KMS-11 (cell line): ENCODE measurements at regions not wholly inside any gene's neighbourhood (a gene's known extent, or its start where the extent isn't known, plus 50 kb on each side); places are given as distances from the start of the nearest gene placed in this dataset.

Experiments used
- H2AFZ ChIP-seq: fragments of 200-600 bp; sonication (generic); 2 replicates; pipeline ENCODE4 v1.6.1; 2016; ENCODE audit warnings: antibody characterized with exemption, mixed run types, low read depth
- H3K27ac ChIP-seq: fragments of 200-600 bp; sonication (generic); 2 replicates; pipeline ENCODE4 v1.6.1; 2016; ENCODE audit warnings: mild to moderate bottlenecking, mixed run types
- H3K27me3 ChIP-seq: fragments of 200-600 bp; sonication (generic); 2 replicates; pipeline ENCODE4 v1.6.1; 2017; ENCODE audit warnings: mild to moderate bottlenecking, low read depth, mixed run types, moderate library complexity; ENCODE audit not compliant: insufficient read depth
- H3K36me3 ChIP-seq: fragments of 200-600 bp; sonication (generic); 2 replicates; pipeline ENCODE4 v1.6.1; 2017; ENCODE audit warnings: mild to moderate bottlenecking, mixed run types; ENCODE audit not compliant: insufficient read depth
- H3K4me1 ChIP-seq: fragments of 200-600 bp; sonication (generic); 2 replicates; pipeline ENCODE4 v1.6.1; 2016; ENCODE audit warnings: mild to moderate bottlenecking, low read depth, mixed run types; ENCODE audit not compliant: poor library complexity, severe bottlenecking
- H3K4me2 ChIP-seq: fragments of 200-600 bp; sonication (generic); 2 replicates; pipeline ENCODE4 v1.7.0; 2016; ENCODE audit warnings: mild to moderate bottlenecking, mixed run types
- H3K4me3 ChIP-seq: fragments of 200-600 bp; sonication (generic); IDR thresholded peaks from 2 replicates; pipeline ENCODE4 v1.6.1; 2017; ENCODE audit warnings: low read depth, low read length, mixed read lengths; ENCODE audit not compliant: insufficient read depth
- H3K79me2 ChIP-seq: fragments of 200-600 bp; sonication (generic); 2 replicates; pipeline ENCODE4 v1.6.1; 2016; ENCODE audit warnings: low read depth, mixed run types; ENCODE audit not compliant: insufficient read depth
- H3K9ac ChIP-seq: fragments of 200-600 bp; sonication (generic); 2 replicates; pipeline ENCODE4 v1.6.1; 2016; ENCODE audit warnings: mild to moderate bottlenecking, mixed run types
- H4K20me1 ChIP-seq: fragments of 200-600 bp; sonication (generic); 2 replicates; pipeline ENCODE4 v1.6.1; 2016; ENCODE audit warnings: mild to moderate bottlenecking, mixed run types; ENCODE audit not compliant: insufficient read depth
- TF ChIP-seq, protein P1 (sequence below): fragments of 200-600 bp; sonication (generic); conservative IDR thresholded peaks from 2 replicates; pipeline ENCODE4 v1.6.1; 2017; ENCODE audit warnings: low read depth, mild to moderate bottlenecking, antibody characterized with exemption, low read length, moderate library complexity, mixed read lengths

DNA sequence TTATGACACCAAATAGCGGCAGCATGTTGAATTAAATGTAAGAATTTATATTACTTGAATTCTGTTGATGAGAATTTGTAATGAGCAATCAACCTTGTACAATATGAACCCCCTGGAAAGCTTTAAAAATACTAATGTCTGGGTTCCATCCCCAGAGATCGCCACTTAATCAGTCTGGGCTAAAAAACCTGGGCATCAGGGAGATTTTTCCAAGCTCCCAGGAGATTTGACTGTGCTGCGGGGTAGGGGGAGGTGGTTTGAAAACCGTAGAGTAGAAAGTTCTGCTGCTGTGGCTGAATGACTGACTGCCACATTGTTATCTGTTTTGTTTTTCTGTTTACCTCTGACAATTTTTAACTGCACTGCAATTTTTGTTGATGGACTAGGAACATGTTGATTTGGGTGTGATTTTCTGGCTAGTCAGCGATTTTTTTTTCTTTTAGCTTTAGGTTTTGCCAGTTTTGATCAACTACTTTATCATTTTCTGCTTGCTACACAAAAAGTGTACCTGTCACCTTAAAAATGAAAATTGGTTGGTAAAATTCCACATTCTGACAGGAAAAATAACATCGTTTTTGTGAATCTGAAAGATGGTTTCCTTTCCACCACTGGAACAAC, 79.3 kb downstream of the PCTP start:
- TF ChIP-seq, protein P1, sequence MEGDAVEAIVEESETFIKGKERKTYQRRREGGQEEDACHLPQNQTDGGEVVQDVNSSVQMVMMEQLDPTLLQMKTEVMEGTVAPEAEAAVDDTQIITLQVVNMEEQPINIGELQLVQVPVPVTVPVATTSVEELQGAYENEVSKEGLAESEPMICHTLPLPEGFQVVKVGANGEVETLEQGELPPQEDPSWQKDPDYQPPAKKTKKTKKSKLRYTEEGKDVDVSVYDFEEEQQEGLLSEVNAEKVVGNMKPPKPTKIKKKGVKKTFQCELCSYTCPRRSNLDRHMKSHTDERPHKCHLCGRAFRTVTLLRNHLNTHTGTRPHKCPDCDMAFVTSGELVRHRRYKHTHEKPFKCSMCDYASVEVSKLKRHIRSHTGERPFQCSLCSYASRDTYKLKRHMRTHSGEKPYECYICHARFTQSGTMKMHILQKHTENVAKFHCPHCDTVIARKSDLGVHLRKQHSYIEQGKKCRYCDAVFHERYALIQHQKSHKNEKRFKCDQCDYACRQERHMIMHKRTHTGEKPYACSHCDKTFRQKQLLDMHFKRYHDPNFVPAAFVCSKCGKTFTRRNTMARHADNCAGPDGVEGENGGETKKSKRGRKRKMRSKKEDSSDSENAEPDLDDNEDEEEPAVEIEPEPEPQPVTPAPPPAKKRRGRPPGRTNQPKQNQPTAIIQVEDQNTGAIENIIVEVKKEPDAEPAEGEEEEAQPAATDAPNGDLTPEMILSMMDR, result no peak
- Histone ChIP-seq H3K4me3 (no peak overlapping the region), H2AFZ (no peak overlapping the region)

DNA sequence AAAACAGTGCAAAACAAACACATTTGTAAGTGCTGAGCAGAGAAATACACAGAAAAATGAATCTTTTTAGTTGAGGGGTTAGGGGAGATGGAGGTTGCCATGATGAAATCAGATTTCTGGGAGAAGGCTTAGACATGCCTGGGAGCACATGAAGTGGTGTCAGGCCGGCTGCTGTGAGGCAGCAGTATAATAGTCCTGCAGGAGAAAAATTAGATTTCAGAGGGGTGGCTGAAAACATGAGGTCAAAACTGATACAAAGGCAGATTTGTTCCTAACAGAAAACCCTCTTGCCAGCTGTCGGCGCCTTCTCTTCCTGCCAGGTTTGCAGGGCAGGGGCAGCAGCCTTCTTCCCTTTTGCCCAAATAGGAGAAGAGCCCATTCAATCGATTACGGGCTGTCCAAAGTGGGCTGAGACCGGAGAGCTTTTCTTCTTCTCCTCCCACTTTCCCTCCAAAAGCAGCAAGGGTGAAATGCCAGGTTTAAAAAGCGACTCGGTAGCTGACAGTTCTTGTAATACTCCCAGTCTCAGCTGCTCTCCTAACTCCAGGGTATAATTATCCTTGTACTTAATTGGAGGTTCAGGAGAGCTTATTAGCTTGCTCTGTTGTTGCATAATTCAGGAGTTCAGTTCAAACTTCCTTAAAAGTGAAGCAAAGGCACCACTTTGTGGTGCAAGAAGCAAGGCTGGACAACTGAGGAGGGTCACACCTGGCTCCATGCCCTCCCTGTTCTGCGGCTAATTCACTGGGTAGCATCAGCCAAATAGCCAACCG, 80.0 kb downstream of the PCTP start:
- Histone ChIP-seq H2AFZ (no peak overlapping the region), H3K27ac (no peak overlapping the region), H4K20me1 (no peaks in the 10 kb centered on the region), H3K4me1 (no peaks in the 10 kb centered on the region), H3K36me3 (no peaks in the 10 kb centered on the region), H3K4me2 (no peak overlapping the region), H3K27me3 (no peaks in the 10 kb centered on the region), H3K9ac (no peak overlapping the region), H3K4me3 (no peak overlapping the region), H3K79me2 (no peaks in the 10 kb centered on the region)
- TF ChIP-seq, protein P1, result no peak

More for the DNA sequence above, 79.3 kb downstream of the PCTP start:
- Histone ChIP-seq H3K36me3 (no peaks in the 10 kb centered on the region), H3K4me2 (no peak overlapping the region), H3K9ac (no peak overlapping the region), H3K27ac (no peak overlapping the region), H4K20me1 (no peaks in the 10 kb centered on the region), H3K27me3 (no peaks in the 10 kb centered on the region), H3K79me2 (no peaks in the 10 kb centered on the region), H3K4me1 (no peaks in the 10 kb centered on the region)

DNA sequence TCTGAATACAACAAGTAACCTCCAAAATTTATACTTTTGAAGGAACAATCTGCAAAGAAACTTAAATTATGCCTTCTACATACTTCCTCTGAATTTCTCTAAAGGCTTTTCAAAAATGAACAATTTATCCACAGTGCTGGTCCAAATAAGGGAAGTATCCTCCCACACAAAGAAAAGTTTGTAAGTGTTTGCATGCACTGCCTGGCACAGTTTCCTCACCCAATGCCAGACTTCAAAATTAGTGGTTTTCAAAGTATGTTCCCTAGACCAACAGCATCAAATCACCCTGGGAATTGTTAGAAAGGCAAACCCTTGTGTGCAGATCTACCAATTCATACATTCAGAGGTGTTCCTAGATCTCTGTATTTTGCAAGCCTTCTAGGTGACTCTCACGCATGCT, 82.5 kb downstream of the PCTP start:
- Histone ChIP-seq H3K79me2 (no peaks in the 10 kb centered on the region), H3K27me3 (no peaks in the 10 kb centered on the region), H3K36me3 (no peaks in the 10 kb centered on the region), H3K4me1 (no peaks in the 10 kb centered on the region), H3K9ac (no peak overlapping the region), H2AFZ (no peak overlapping the region), H3K4me2 (no peak overlapping the region), H3K4me3 (no peak overlapping the region), H3K27ac (no peak overlapping the region), H4K20me1 (no peaks in the 10 kb centered on the region)
- TF ChIP-seq, protein P1, result no peak

DNA sequence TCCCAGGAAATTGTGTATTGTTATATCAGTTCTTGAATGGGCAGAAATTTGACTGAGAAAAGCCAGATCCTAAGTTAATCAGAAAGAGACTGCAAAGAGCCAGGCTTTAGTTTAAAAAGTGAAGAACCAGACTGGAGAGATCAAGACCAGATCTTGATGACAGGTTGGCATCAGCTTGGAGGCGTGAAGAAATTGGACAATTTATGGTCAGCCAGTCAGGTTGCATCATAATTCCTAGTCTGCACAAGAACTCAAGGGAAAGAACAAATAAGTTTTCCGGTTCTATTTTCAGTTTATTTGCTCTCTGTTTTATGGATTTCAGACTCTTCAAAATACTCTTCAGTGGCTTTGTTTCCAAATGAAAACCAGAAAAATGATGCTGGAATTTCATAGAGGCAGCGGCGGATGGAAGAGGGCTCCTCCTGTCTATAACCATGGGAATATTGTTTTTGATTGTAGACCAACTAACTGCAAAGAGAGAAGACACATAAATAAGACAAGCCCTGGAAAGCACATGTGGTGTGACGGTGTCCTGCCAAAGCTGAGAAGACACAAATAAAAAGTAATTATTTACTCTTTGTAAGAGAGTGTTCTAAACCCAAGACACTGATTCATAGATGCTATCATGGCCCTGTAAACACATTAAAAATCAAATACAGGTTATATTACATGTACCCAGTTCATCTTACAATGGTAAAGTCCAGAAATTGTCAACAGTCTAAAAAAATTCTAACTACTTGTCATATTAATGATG, 91.7 kb downstream of the PCTP start:
- TF ChIP-seq, protein P1, result no peak
- Histone ChIP-seq H3K4me1 (no peaks in the 10 kb centered on the region), H3K27ac (no peak overlapping the region), H3K36me3 (no peaks in the 10 kb centered on the region), H2AFZ (no peak overlapping the region), H3K4me3 (no peak overlapping the region), H3K9ac (no peak overlapping the region), H4K20me1 (no peaks in the 10 kb centered on the region), H3K79me2 (no peaks in the 10 kb centered on the region), H3K4me2 (no peak overlapping the region), H3K27me3 (no peaks in the 10 kb centered on the region)
